ENCODE measurements at regions not wholly inside any gene's neighbourhood (a gene's known extent, or its start where the extent isn't known, plus 50 kb on each side); places are given as distances from the start of the nearest gene placed in this dataset.
A peak's percentile ranks its signal among the peaks of the same experiment; 100 is the strongest.
"Not testable (repeated sequence)": the region's sequence is repeated elsewhere in the genome, so short reads cannot be mapped to it uniquely, and the experiment has no call there.

DNA sequence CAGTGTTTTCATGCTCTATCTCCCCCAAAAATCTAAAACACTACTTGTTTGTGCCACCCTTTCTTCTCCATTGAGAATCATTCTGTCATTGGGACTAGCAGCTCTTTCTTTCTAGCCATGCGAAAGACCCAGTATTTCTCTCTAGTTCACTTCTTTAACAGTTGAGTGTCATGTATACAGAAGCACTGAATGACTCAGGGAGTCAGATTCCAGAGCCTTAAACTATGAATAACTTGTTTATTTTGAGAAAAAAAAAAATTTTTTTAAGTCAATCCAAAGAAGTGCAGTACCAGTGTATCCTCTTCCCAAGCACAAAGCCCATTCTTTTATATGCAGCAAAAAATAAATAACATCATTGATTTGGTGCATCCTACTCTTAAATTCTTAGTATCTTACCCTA lies 415.4 kb upstream of the GRAMD2B start:
- no peak for TF ChIP-seq JUND (IDR thresholded peaks at IDR 0.05; ENCODE audit: low read depth)
- in situ Hi-C loops (cut with HindIII; ENCODE audit: low pct_unique_long_range_greater_than_20kb, low sequenced_read_pairs): no loop called here
- DNase-seq (ENCODE audit: low read depth in 1 of 2, low spot score in 1 of 2): no peak

DNA sequence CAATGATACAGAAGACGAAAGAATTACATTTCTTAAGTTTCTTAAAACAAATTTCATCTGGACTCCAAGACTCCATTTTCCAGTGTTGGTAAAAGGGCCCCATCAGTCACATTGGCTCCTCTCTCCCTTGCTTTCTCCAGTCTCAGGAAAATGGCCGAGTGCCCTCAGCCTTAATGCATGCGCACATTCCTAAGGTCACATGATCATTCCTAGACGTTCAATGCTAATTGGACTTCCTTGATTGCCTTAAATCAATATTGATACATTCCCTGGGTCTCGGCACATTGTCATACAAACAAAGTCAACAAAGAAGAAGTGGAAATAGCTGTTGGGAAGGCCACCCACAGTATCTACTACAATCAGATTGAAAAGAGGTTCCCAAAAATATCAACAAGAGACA lies 413.6 kb upstream of the GRAMD2B start:
- TF ChIP-seq JUND (IDR thresholded peaks at IDR 0.05; ENCODE audit: low read depth): no peak
- in situ Hi-C loops (cut with HindIII; ENCODE audit: low pct_unique_long_range_greater_than_20kb, low sequenced_read_pairs): no loop called here
- peak in 1 of 2 experiments; percentile 63 for DNase-seq (ENCODE audit: low read depth in 1 of 2, low spot score in 1 of 2)

GRCh38 chr5:126011526-126011925 lies 411.7 kb upstream of the GRAMD2B start:
- in situ Hi-C loops (cut with HindIII; ENCODE audit: low pct_unique_long_range_greater_than_20kb, low sequenced_read_pairs); DNase-seq (ENCODE audit: low read depth in 1 of 2, low spot score in 1 of 2): not testable (repeated sequence)

DNA sequence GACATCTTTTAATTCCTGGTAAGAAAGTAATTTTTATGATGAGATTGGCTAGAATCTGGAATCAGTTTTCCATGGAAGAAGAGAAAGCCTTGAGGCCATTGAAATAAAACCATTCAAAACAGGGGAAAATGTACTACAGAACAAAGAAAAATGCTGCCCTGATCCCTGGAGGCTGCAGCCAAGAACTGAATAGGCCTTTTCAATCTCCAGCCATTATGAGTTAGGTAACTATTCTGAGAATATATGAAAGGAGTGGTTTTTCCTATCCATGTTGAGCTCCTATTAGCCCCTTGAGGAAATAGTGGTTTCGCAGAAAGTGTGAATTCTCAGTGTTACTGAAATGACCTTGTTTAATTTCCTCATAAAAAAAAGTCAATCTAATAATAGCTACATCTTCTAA lies 408.5 kb upstream of the GRAMD2B start:
- in situ Hi-C loops (cut with HindIII; ENCODE audit: low pct_unique_long_range_greater_than_20kb, low sequenced_read_pairs): no loop called here
- no peak for TF ChIP-seq JUND (IDR thresholded peaks at IDR 0.05; ENCODE audit: low read depth)
- no peak for DNase-seq (ENCODE audit: low read depth in 1 of 2, low spot score in 1 of 2)

DNA sequence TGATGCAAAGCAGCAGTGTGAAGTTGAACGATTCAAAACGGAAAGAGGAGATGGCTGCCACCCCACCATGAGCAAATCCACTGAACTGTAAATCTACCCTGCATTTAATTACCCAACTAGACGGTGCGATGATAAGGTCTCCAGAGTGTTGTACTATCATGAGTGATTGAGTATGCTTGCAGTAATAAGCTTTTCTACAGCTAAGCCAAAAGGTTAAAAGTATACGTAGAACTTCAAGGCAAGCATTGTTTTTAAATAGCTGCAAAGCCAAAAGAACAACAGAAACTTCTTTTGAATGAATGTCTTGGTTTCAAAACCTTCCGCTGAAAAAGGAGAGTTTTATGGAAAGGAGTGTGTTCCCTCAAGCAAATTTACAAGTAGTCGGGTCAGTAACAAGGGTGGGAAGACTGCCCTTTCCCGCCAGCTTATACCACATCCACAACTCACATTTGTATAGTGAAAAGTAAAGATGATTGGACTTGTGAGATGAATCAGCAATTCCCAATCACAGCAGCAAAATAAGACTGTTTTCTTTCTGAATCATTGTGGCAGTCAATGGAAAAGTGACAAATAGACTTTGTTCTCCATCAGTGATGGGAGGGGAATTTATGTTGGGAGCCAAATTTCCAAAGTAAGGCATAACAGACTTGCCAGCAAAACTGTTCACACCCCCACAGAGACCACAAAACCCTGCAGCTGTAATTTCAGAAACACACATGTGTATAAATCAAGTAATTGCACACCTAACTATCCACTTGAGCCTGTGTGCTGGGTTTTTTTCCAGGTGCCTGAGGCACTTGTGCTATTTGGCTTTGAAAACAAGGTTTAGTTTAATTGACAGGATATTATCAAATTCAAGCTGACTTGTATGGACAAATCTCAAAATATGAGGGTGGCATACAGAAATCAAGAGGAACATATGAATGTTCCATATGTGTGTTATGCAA lies 407.7 kb upstream of the GRAMD2B start:
- in situ Hi-C loops (cut with HindIII; ENCODE audit: low pct_unique_long_range_greater_than_20kb, low sequenced_read_pairs): no loop called here
- DNase-seq (ENCODE audit: low read depth in 1 of 2, low spot score in 1 of 2): no peak
- TF ChIP-seq JUND (IDR thresholded peaks at IDR 0.05; ENCODE audit: low read depth): no peak

GRCh38 chr5:126016256-126016655 lies 407.0 kb upstream of the GRAMD2B start:
- in situ Hi-C loops (cut with HindIII; ENCODE audit: low pct_unique_long_range_greater_than_20kb, low sequenced_read_pairs): no loop called here
- TF ChIP-seq JUND (IDR thresholded peaks at IDR 0.05; ENCODE audit: low read depth): no peak
- DNase-seq (ENCODE audit: low read depth in 1 of 2, low spot score in 1 of 2): no peak

GRCh38 chr5:126017096-126017495 lies 406.1 kb upstream of the GRAMD2B start:
- no peak for DNase-seq (ENCODE audit: low read depth in 1 of 2, low spot score in 1 of 2)
- no peak for TF ChIP-seq JUND (IDR thresholded peaks at IDR 0.05; ENCODE audit: low read depth)
- in situ Hi-C loops (cut with HindIII; ENCODE audit: low pct_unique_long_range_greater_than_20kb, low sequenced_read_pairs): no loop called here

DNA sequence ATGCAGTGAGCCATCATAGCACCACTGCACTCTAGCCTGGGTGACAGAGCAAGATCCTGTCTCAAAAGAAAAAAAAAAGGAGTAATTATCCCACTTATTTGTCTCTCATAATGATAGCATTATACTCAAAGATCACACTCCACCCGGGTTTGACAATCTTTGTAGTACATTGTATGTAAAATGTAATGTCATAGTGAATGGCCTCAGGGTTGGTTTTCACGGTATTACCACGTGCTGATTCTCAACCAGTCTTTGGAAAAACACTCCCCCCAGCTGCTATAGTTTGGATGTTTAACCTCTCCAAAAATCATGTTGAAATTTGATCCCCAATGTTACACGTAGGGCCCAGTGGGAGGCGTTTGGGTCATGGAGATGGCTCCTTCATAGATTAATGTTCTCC lies 402.4 kb upstream of the GRAMD2B start:
- no peak for TF ChIP-seq JUND (IDR thresholded peaks at IDR 0.05; ENCODE audit: low read depth)
- DNase-seq (ENCODE audit: low read depth in 1 of 2, low spot score in 1 of 2): no peak
- in situ Hi-C loops (cut with HindIII; ENCODE audit: low pct_unique_long_range_greater_than_20kb, low sequenced_read_pairs): no loop called here

GRCh38 chr5:126023994-126024441 lies 399.2 kb upstream of the GRAMD2B start:
- no peak for DNase-seq (ENCODE audit: low read depth in 1 of 2, low spot score in 1 of 2)
- TF ChIP-seq JUND (IDR thresholded peaks at IDR 0.05; ENCODE audit: low read depth): no peak
- in situ Hi-C loops (cut with HindIII; ENCODE audit: low pct_unique_long_range_greater_than_20kb, low sequenced_read_pairs): no loop called here

DNA sequence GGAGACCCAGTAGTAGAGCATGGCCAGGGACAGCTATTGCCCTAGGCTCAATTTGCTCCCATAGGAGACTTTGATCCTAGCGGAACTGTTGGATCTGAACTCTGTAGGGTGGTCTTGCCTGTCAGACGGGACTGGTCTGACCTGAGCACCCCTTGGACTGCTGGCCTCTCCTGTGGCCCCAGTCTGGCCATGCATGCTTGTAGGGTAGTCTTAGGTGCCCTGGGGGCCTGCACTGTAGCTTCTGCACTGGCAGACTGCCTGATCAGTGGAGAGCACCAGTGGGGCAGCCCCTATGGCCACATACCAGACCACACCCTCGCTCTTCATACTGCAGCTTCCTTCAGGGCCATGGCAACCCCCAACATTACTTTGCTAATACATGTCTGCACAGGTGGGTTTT lies 396.1 kb upstream of the GRAMD2B start:
- no peak for DNase-seq (ENCODE audit: low read depth in 1 of 2, low spot score in 1 of 2)
- TF ChIP-seq JUND (IDR thresholded peaks at IDR 0.05; ENCODE audit: low read depth): no peak
- in situ Hi-C loops (cut with HindIII; ENCODE audit: low pct_unique_long_range_greater_than_20kb, low sequenced_read_pairs): no loop called here

- in situ Hi-C loops (cut with HindIII; ENCODE audit: low pct_unique_long_range_greater_than_20kb, low sequenced_read_pairs): no loop called here
- DNase-seq (ENCODE audit: low read depth in 1 of 2, low spot score in 1 of 2): no peak
- no peak for TF ChIP-seq JUND (IDR thresholded peaks at IDR 0.05; ENCODE audit: low read depth)
These were observed 395.6 kb upstream of the GRAMD2B start for GRCh38 chr5:126027652-126028051.

GRCh38 chr5:126028336-126028735 lies 394.9 kb upstream of the GRAMD2B start:
- no peak for TF ChIP-seq JUND (IDR thresholded peaks at IDR 0.05; ENCODE audit: low read depth)
- in situ Hi-C loops (cut with HindIII; ENCODE audit: low pct_unique_long_range_greater_than_20kb, low sequenced_read_pairs): no loop called here
- no peak for DNase-seq (ENCODE audit: low read depth in 1 of 2, low spot score in 1 of 2)

GRCh38 chr5:126029282-126029681 lies 393.9 kb upstream of the GRAMD2B start:
- in situ Hi-C loops (cut with HindIII; ENCODE audit: low pct_unique_long_range_greater_than_20kb, low sequenced_read_pairs); DNase-seq (ENCODE audit: low read depth in 1 of 2, low spot score in 1 of 2): not testable (repeated sequence)

- in situ Hi-C loops (cut with HindIII; ENCODE audit: low pct_unique_long_range_greater_than_20kb, low sequenced_read_pairs): no loop called here
- no peak for TF ChIP-seq JUND (IDR thresholded peaks at IDR 0.05; ENCODE audit: low read depth)
- no peak for DNase-seq (ENCODE audit: low read depth in 1 of 2, low spot score in 1 of 2)
These were observed 392.5 kb upstream of the GRAMD2B start for GRCh38 chr5:126030698-126031097.
